ENCODE measurements at regions not wholly inside any gene's neighbourhood (a gene's known extent, or its start where the extent isn't known, plus 50 kb on each side); places are given as distances from the start of the nearest gene placed in this dataset.

- DNase-seq: no peak
Measured at GRCh38 chr13:75919660-75920199, 283.6 kb downstream of the LMO7 start.

DNA sequence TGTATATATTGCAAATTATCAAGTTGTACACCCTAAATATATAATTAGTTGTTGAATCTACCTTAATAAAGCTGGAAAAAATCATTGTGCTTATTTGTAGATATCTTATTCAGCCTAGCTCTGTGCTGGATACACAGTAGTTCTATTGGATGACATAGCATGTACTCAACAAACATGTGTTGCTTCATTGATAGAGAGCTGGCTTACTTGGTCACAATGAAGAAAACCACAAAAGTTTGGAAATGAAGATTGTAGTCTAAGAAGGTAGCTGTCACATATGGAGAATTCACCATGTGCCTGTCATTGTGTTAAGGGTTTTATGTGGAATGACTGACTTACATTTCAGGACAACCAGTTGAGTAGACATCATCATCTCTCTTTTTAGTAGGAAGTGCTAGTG lies 278.9 kb downstream of the LMO7 start:
- no peak for DNase-seq

- DNase-seq: no peak
Measured at GRCh38 chr13:75913925-75914324, 277.8 kb downstream of the LMO7 start.

- no peak for DNase-seq
Measured at GRCh38 chr13:75910591-75910990, 274.5 kb downstream of the LMO7 start.

Data from DMS79 treated with DMSO at 0.1 percent for 48 hours (cell line).